Caco-2 (cell line): ENCODE measurements at regions not wholly inside any gene's neighbourhood (a gene's known extent, or its start where the extent isn't known, plus 50 kb on each side); places are given as distances from the start of the nearest gene placed in this dataset.

Source experiments
- BruUV-seq: library from RNA; stranded (reverse); fragments of 400-500 nt; replicated peaks from 2 replicates; lab custom pipeline; 2021; lab: Mats Ljungman, UMichigan
- CTCF ChIA-PET: fragments of 300-600 bp; sonication (Branson Sonifier 250); formaldehyde crosslinking; loops from one replicate; lab custom pipeline; 2022; ENCODE audit warnings: antibody characterized with exemption; lab: Charles Lee
- POLR2A ChIA-PET: fragments of 300-600 bp; sonication (Branson Sonifier 250); formaldehyde crosslinking; loops from one replicate; lab custom pipeline; 2022; ENCODE audit warnings: antibody characterized with exemption; lab: Charles Lee
- DNase-seq, 2 experiments: peaks; one replicate each; pipeline versions ENCODE4 v3.0.0 to v3.0.0-alpha.2; 2020 to 2022
- H3K27me3 ChIP-seq: replicated peaks from 2 replicates; pipeline ENCODE4 v1.6.0; 2011; ENCODE audit warnings: low read length; ENCODE audit not compliant: control insufficient read depth, insufficient read depth
- H3K36me3 ChIP-seq: 2 replicates; pipeline ENCODE4 v1.5.1; 2011; ENCODE audit warnings: low read length; ENCODE audit not compliant: control insufficient read depth, insufficient read depth
- H3K4me1 ChIP-seq: fragments of 250-450 bp; sonication (Bioruptor Pico); 2 replicates; pipeline ENCODE4 v1.5.1; 2020; ENCODE audit warnings: mild to moderate bottlenecking
- H3K4me3 ChIP-seq: 2 replicates; pipeline ENCODE4 v1.5.1; 2011; ENCODE audit warnings: low read depth, mild to moderate bottlenecking, control low read depth, low read length
- H3K9me3 ChIP-seq: fragments of 250-450 bp; sonication (Bioruptor Pico); 2 replicates; pipeline ENCODE4 v1.5.1; 2020; ENCODE audit warnings: mild to moderate bottlenecking, moderate library complexity
- H3K27ac Mint-ChIP-seq: one replicate; pipeline ENCODE4 v1.8.0; 2022; ENCODE audit warnings: mixed read lengths; ENCODE audit not compliant: unreplicated experiment
- H3K27me3 Mint-ChIP-seq: one replicate; pipeline ENCODE4 v1.8.0; 2022; ENCODE audit warnings: mixed read lengths; ENCODE audit not compliant: insufficient read depth, unreplicated experiment
- H3K36me3 Mint-ChIP-seq: one replicate; pipeline ENCODE4 v1.8.0; 2022; ENCODE audit warnings: mild to moderate bottlenecking, mixed read lengths; ENCODE audit not compliant: insufficient read depth, unreplicated experiment
- H3K4me1 Mint-ChIP-seq: one replicate; pipeline ENCODE4 v1.8.0; 2022; ENCODE audit warnings: low read depth, mixed read lengths; ENCODE audit not compliant: unreplicated experiment
- H3K4me3 Mint-ChIP-seq: one replicate; pipeline ENCODE4 v1.8.0; 2022; ENCODE audit warnings: mild to moderate bottlenecking, moderate library complexity, mixed read lengths; ENCODE audit not compliant: unreplicated experiment
- H3K9me3 Mint-ChIP-seq: one replicate; pipeline ENCODE4 v1.8.0; 2022; ENCODE audit warnings: mixed read lengths; ENCODE audit not compliant: unreplicated experiment
- CTCF ChIP-seq, 2 experiments: fragments of 200-600 bp in 1 of 2; IDR thresholded peaks; 1 replicate in 1 of 2; 2 replicates in 1 of 2; pipeline versions ENCODE4 v1.5.1 to v1.8.0; 2011 to 2022; ENCODE audit warnings: antibody characterized with exemption in 1 of 2, control low read depth in 1 of 2, inconsistent platforms in 1 of 2, low read depth in 1 of 2, low read length in 1 of 2, mild to moderate bottlenecking in 1 of 2, moderate library complexity in 1 of 2; ENCODE audit not compliant: insufficient read depth in 1 of 2, severe bottlenecking in 1 of 2, unreplicated experiment in 1 of 2
- intact Hi-C: fragments of 100-400 bp; cut with micrococcal nuclease; formaldehyde crosslinking; loops from one replicate; pipeline ENCODE4 v1.10.0; 2022; ENCODE audit not compliant: unreplicated experiment

GRCh38 chr6:105800398-105800797 is 285.7 kb upstream of the PRDM1 start:
- Histone ChIP-seq H3K36me3 (no peaks in the 10 kb centered on the region), H3K4me3 (no peak overlapping the region), H3K9me3 (no peaks in the 10 kb centered on the region), H3K4me1 (no peaks in the 10 kb centered on the region), H3K27me3 (no peaks in the 10 kb centered on the region)
- intact Hi-C loops, result no loop called here
- POLR2A ChIA-PET, result no interaction called here
- Mint-ChIP-seq H3K27me3 (no peaks in the 10 kb centered on the region), H3K27ac (no peak overlapping the region), H3K9me3 (no peaks in the 10 kb centered on the region), H3K36me3 (no peaks in the 10 kb centered on the region), H3K4me1 (peaks cover 7% of the 10 kb centered on the region), H3K4me3 (no peak overlapping the region)
- BruUV-seq, result no TSS peak
- no peak for DNase-seq
- TF ChIP-seq CTCF (IDR thresholded peaks at IDR 0.05; ENCODE audit: insufficient read depth in 1 of 2, low read depth in 1 of 2, low read length in 1 of 2, severe bottlenecking in 1 of 2, unreplicated experiment in 1 of 2), result no peak
- CTCF ChIA-PET, result interaction anchor here (1.0 kb wide), 1 partner anchor 356 kb away, joined by 3 read pairs; no protein-coding TSS in a partner anchor

- intact Hi-C loops, result no loop called here
- no peak overlapping the region for H3K4me3 ChIP-seq
- H3K36me3 ChIP-seq, result no peaks in the 10 kb centered on the region
- H3K4me1 ChIP-seq, result 0 out of 2 replicates have a peak, but pooled peaks cover 6% of the 10 kb centered on the region
- no peaks in the 10 kb centered on the region for H3K27me3 ChIP-seq
- no peak for TF ChIP-seq CTCF (IDR thresholded peaks at IDR 0.05; ENCODE audit: insufficient read depth in 1 of 2, low read depth in 1 of 2, low read length in 1 of 2, severe bottlenecking in 1 of 2, unreplicated experiment in 1 of 2)
- POLR2A ChIA-PET, result no interaction called here
- Mint-ChIP-seq H3K27me3 (no peaks in the 10 kb centered on the region), H3K9me3 (no peaks in the 10 kb centered on the region), H3K4me1 (peaks cover 15% of the 10 kb centered on the region), H3K27ac (no peak overlapping the region), H3K4me3 (no peak overlapping the region), H3K36me3 (no peaks in the 10 kb centered on the region)
- CTCF ChIA-PET, result no interaction called here
- no TSS peak for BruUV-seq
- no peak for DNase-seq
- no peaks in the 10 kb centered on the region for H3K9me3 ChIP-seq
These were observed 287.1 kb upstream of the PRDM1 start for GRCh38 chr6:105799056-105799455.

DNA sequence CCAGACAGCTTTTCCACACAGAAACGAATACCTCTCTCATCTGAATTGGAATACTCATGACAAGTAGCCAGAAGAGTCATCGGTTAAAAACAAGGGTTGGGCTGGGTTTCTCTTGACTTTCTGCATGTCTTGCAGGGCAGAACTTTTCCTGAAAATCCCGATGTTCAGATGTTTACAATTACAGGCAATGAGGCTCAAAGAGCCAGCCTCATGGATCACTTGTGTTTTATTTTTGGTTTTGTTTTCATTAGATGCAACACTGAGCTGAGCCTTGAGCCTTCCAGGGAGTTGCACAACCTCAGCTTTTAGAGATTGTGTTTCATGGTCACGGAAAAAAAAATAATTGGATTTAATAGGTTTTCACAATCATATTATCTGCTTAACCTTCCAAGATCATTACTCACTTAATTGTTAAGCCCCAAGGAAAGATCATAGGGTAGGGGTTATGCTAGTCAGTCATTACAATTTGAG is 288.1 kb upstream of the PRDM1 start:
- Mint-ChIP-seq H3K27ac (no peak overlapping the region), H3K9me3 (no peaks in the 10 kb centered on the region), H3K4me3 (no peak overlapping the region), H3K4me1 (peaks cover 16% of the 10 kb centered on the region), H3K27me3 (no peaks in the 10 kb centered on the region), H3K36me3 (no peaks in the 10 kb centered on the region)
- no peak for DNase-seq
- CTCF ChIA-PET, result no interaction called here
- Histone ChIP-seq H3K36me3 (no peaks in the 10 kb centered on the region), H3K4me1 (0 out of 2 replicates have a peak, but pooled peaks cover 6% of the 10 kb centered on the region), H3K9me3 (no peaks in the 10 kb centered on the region), H3K4me3 (no peak overlapping the region), H3K27me3 (no peaks in the 10 kb centered on the region)
- POLR2A ChIA-PET, result no interaction called here
- no TSS peak for BruUV-seq
- TF ChIP-seq CTCF (IDR thresholded peaks at IDR 0.05; ENCODE audit: insufficient read depth in 1 of 2, low read depth in 1 of 2, low read length in 1 of 2, severe bottlenecking in 1 of 2, unreplicated experiment in 1 of 2), result no peak
- intact Hi-C loops, result no loop called here
